Stimulated activated naive CD8-positive, alpha-beta T cell treated with anti-CD3 and anti-CD28 coated beads, Interleukin-15, Interleukin-2, amounts not matched to agents 100 U/mL and 50 U/mL, for 24 hours (primary cell): ENCODE measurements at regions not wholly inside any gene's neighbourhood (a gene's known extent, or its start where the extent isn't known, plus 50 kb on each side); places are given as distances from the start of the nearest gene placed in this dataset.
"Not testable (repeated sequence)": the region's sequence is repeated elsewhere in the genome, so short reads cannot be mapped to it uniquely, and the experiment has no call there.

ENCODE experiments used
- ATAC-seq: fragments of 150-1000 bp; cut with Tn5 transposase; one replicate; pipeline ENCODE4 v1.10.0; 2021
- DNase-seq: peaks from one replicate; pipeline ENCODE4 v3.0.0; 2021

DNA sequence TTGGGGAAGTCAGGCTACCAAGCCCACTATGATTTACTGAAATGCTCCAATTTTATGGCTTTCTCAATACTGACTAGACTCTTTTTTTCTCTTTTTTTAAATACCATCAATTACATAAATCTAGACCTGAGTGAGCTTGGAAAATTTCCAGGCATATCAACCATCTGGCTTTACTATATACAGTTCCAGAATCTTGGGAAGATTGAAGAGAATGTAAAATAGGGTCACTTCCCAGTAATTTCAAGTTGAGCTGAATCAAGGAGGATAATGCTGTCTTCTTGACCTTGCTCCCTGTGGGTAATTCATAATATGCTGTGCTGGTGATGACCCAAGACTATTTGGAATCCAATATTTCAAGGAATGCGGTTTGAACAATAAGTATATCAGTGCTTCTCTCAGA is 108.1 kb downstream of the MAP3K21 start:
- no peak for DNase-seq
- no peak for ATAC-seq

GRCh38 chr1:233439721-233440120 is 112.2 kb downstream of the MAP3K21 start:
- ATAC-seq, result no peak
- DNase-seq, result no peak

DNA sequence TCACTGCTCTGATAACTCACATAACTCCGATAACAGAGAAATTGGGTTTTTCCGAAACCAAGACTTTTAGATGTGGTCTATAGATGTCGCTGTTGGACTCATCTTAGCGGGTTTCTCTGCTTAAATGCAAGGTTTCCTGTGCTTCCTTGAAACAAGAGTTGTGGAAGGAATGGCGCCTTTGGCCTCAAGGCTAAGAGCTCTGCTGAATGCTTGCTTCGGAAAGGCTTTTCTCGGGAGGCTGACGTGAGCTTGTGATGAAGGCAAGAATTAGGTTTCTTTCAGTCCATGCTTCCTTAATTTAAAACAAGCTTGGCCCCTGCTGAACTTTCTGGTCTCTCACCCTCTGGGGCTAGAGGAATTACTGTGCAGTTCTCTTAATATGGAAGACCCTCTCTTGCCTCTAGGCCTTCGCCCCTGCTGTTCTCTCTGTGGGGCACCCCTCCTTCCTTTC is 113.5 kb downstream of the MAP3K21 start:
- ATAC-seq (peak; percentile 28), DNase-seq (no peak)

DNA sequence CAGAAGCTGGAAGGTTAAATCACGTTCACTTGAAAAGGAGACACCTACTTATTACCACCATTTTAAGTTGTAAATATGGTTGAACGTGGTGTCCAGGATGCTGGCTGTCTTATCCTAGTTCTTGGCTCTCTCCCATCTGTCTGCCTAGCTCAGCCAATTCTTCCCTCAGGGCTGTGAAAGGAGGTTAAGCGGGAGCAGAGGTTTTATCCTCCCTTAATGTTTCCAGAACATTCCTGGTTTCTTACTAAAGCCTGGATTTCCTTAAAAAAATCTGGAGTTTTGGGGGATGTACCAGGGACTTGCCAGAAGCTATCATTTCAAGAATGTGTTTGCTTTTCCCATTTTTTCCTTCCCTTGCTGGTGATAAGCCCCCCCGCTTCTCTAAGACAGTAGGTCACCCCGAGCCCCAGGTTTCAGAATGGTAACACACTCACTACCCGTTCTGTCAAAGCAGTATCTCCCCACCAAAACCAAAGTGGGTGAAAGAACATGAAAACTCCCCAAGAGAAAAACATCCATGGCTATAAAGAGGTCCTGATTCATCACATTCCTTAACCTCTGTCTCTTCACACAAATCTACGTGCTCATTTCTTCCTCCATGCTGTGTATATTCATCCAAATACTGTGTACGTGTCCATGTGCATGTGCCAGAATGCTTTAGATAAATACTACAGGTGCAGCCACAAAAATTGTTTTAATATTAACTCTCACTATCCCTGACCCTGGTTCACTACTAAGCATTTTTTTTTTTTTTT is 114.7 kb downstream of the MAP3K21 start:
- no peak for DNase-seq
- ATAC-seq, result no peak

GRCh38 chr1:233443040-233443760 is 115.7 kb downstream of the MAP3K21 start:
- ATAC-seq (no peak), DNase-seq (no peak)

- ATAC-seq, result no peak
- no peak for DNase-seq
These were observed 117.0 kb downstream of the MAP3K21 start for GRCh38 chr1:233444484-233444883.

DNA sequence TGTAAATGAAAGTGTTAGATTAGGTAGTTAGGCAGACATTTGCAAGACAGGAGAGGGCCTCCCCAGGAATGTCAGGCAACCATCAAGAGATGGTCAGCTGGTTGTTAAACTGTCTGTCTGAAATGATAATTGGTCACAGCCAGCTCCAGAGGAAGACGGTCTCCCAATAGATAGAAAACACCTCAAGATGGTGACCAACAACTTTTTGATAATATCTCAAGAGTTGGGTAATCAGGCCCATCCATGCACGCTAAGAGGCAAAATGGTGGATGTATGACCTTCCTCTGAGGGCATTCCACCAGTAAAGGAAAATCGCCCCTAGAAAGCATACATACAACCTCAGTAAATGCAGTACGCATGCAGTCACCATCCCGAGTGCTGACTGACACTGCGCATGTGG is 118.2 kb downstream of the MAP3K21 start:
- no peak for DNase-seq
- ATAC-seq, result no peak

DNA sequence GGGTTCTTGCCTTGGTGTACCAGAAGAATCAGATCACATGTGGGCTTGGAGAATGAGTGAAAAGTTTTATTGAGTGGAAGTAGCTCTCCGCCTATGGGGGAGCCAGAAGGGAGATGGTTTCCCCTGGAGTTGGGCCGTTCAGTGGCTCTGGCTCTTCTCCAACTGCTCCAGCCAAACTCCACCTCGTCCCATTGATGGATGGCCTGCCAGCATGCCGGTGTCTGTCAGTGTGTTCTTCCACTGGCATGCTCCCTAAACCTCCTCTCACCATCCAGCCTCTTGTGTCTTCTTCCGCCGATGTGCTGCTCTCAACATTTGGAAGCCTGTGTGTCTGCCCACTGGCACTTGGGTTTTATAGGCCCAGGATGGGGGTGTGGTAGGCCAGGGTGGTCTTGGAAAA is 119.4 kb downstream of the MAP3K21 start:
- DNase-seq (no peak), ATAC-seq (no peak)

DNA sequence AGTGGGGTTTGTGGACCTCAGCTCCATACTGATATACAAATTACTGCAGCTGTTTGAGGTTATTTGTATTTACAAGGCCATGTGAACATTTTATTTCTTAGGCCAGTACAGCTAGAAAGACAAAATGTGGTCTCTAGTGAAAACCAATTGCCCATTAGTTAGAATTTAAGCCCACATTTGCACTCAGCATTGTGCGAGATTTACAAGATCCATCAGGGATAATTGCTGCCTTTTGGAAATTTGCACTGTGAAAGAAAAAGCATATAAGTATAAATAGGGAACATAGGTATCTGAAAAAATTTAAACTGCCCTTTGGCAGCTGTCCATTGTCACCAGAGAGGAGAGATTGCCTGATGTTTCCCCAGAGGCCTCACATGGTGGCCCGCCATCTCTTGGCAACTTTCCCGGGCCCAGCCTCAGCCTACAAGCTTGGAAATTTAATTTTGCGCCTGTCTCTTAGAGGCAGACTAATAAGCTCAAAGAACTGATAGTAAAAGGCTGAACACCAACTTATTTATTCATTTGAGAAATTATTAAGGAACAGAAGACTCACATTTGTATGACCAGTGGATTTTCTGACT is 120.7 kb downstream of the MAP3K21 start:
- no peak for ATAC-seq
- no peak for DNase-seq

GRCh38 chr1:233452724-233453123 is 125.2 kb downstream of the MAP3K21 start:
- ATAC-seq, result no peak
- no peak for DNase-seq

DNA sequence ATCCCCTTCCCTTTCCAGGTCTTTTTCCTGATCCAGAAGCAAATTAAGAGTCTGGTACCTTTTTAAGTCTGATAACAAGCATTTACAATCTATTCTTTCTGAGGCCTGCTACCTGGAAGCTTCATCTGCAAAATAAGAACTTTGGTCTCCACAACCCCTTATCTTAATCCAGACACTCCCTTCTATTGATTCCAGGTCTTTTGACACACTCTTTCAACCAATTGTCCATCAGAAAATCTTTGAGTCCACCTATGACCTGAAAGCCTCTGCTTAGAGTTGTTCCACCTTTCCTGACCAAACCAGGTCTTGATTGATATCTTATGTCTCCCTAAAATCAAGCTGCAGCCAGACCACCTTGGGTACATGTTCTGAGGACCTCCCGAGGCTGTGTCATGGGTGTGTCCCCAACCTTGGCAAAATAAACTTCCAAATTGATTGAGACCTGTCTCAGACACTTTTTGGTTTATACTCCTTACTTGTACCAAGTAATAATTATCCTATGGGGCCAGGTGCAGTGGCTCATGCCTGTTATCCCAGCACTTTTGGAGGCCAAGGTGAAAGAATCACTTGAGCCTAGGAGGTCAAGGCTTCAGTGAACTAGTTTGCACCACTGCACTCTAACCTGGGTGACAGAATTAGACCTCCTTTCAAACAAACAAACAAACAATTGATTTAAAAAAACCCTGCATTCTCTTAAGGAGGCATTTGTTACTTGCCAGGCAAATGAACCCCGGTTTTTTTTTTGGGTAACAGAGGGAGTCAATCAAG is 126.1 kb downstream of the MAP3K21 start:
- ATAC-seq, result no peak
- DNase-seq, result no peak

- no peak for DNase-seq
- ATAC-seq, result peak; percentile 23
These were observed 132.0 kb downstream of the MAP3K21 start for GRCh38 chr1:233459470-233459945.

- DNase-seq (no peak), ATAC-seq (no peak)
These were observed 132.4 kb downstream of the MAP3K21 start for GRCh38 chr1:233459968-233460367.

DNA sequence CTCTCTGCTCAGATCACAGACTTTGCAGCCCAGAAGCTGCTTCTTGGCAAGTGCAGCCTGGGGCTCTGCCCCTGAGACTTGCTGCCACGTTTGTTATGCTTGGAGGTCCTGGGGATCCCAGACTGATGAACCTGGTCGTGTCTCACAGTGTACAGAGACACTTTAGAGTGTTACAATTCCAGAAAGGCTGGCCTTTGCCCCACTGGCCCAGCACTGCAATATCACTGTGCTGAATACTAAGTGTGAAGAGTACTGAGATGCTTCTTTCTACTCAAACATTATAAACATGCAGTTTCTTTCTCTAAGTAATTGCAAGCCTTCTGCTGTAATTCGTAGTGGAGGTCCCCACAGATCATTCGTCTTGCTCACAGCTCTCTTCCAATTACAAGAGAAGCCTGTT is 133.2 kb downstream of the MAP3K21 start:
- no peak for DNase-seq
- no peak for ATAC-seq

GRCh38 chr1:233461847-233462246 is 134.3 kb downstream of the MAP3K21 start:
- ATAC-seq (no peak), DNase-seq (no peak)

- DNase-seq, result no peak
These were observed 135.8 kb downstream of the MAP3K21 start for GRCh38 chr1:233463333-233463732.

GRCh38 chr1:233465745-233466343 is 138.3 kb downstream of the MAP3K21 start:
- no peak for ATAC-seq
- no peak for DNase-seq

More at GRCh38 chr1:233463333-233463732, 135.8 kb downstream of the MAP3K21 start:
- no peak for ATAC-seq

DNA sequence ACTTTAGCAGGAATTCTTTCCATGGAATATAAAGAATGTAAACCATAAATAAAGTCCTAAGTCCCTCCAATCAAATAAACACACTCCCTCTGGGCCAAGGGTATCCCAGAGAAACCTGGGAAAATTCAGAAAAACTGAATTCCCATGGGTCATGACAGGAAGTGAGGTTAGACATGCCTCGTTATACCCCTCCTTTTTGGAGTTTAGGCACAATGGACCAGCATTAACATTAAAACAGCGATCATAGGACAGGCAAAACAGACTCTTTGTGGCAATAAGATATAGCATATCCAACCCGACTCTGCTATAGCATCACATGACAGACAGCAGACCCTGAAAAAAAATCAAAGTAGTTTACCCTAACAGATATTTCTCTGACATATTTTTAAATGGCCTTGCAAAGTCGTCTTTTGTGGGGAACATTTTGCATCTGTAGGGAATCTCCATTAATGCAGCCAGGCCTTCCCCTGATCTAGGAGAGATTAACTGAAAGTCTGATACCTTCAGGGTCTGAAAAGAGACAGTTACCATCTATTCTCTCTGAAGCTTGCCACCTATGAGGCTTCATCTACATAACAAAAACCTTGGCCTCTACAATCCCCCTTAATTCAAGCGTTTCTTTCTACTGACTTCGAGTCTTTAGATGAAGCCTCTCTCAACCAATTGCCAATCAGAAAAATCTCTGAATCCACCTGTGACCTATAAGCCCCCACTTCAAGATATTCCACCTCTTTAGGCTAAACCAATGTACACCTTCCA is 143.0 kb upstream of the KCNK1 start:
- DNase-seq, result no peak
- ATAC-seq, result no peak

- not testable (repeated sequence) for ATAC-seq, DNase-seq
These were observed 142.1 kb upstream of the KCNK1 start for GRCh38 chr1:233471851-233472250.

- not testable (repeated sequence) for DNase-seq, ATAC-seq
These were observed 141.1 kb upstream of the KCNK1 start for GRCh38 chr1:233472796-233473195.

- DNase-seq, result no peak
- no peak for ATAC-seq
These were observed 140.2 kb upstream of the KCNK1 start for GRCh38 chr1:233473549-233474204.
